ENCODE measurements at regions not wholly inside any gene's neighbourhood (a gene's known extent, or its start where the extent isn't known, plus 50 kb on each side); places are given as distances from the start of the nearest gene placed in this dataset.

DNA sequence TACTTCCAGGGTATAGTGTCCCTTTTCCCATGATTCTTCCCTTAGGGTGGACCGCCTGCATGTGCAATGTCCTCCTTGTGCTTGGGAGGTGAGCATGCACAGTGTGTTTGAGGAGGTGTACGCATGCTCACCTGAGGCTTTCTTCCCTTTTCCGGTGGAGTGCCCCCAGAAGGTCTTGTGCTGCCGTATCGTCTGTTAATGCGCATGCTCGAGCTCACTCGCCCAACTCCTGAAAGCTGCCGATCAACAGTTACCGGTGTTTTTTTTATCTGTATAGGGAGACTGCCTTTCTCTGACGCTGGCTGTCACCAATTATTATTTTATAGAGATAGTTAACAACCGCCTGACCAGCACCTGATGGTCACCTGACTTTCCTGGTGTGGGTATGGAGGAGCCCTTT is 458.8 kb upstream of the MEX3C start:
- TF ChIP-seq, protein P1, sequence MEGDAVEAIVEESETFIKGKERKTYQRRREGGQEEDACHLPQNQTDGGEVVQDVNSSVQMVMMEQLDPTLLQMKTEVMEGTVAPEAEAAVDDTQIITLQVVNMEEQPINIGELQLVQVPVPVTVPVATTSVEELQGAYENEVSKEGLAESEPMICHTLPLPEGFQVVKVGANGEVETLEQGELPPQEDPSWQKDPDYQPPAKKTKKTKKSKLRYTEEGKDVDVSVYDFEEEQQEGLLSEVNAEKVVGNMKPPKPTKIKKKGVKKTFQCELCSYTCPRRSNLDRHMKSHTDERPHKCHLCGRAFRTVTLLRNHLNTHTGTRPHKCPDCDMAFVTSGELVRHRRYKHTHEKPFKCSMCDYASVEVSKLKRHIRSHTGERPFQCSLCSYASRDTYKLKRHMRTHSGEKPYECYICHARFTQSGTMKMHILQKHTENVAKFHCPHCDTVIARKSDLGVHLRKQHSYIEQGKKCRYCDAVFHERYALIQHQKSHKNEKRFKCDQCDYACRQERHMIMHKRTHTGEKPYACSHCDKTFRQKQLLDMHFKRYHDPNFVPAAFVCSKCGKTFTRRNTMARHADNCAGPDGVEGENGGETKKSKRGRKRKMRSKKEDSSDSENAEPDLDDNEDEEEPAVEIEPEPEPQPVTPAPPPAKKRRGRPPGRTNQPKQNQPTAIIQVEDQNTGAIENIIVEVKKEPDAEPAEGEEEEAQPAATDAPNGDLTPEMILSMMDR (IDR thresholded peaks at IDR 0.05), result no peak
- no peak for TF ChIP-seq POLR2A (IDR thresholded peaks at IDR 0.05)

All from uterus (tissue), 2 donors.